Fibroblast of lung (primary cell): ENCODE measurements at regions not wholly inside any gene's neighbourhood (a gene's known extent, or its start where the extent isn't known, plus 50 kb on each side); places are given as distances from the start of the nearest gene placed in this dataset.

Experiments used
- DNase-seq, 2 donors: peaks; one replicate each; pipeline versions ENCODE4 v3.0.0 to v3.0.0-alpha.2; 2010; ENCODE audit warnings: low read depth in 2 of 2
- H2AFZ ChIP-seq: 2 replicates; pipeline ENCODE4 v1.5.1; 2012; ENCODE audit warnings: low read length, control low read depth, inconsistent platforms
- H3K27ac ChIP-seq: 2 replicates; pipeline ENCODE4 v1.5.1; 2011; ENCODE audit warnings: low read length, control low read depth; ENCODE audit not compliant: insufficient read depth
- H3K27me3 ChIP-seq: 2 replicates; pipeline ENCODE4 v1.5.1; 2011; ENCODE audit warnings: mild to moderate bottlenecking, low read length; ENCODE audit not compliant: control insufficient read depth, insufficient read depth
- H3K36me3 ChIP-seq: 2 replicates; pipeline ENCODE4 v1.5.1; 2011; ENCODE audit warnings: low read length; ENCODE audit not compliant: control insufficient read depth, insufficient read depth
- H3K4me1 ChIP-seq: 2 replicates; pipeline ENCODE4 v1.5.1; 2011; ENCODE audit warnings: low read length; ENCODE audit not compliant: control insufficient read depth, insufficient read depth; ENCODE audit errors: extremely low read depth
- H3K4me2 ChIP-seq: 2 replicates; pipeline ENCODE4 v1.5.1; 2011; ENCODE audit warnings: low read length, control low read depth; ENCODE audit not compliant: insufficient read depth; ENCODE audit errors: extremely low read depth
- H3K4me3 ChIP-seq, 4 experiments: fragments of 200-600 bp in 1 of 4; sonication (generic) in 1 of 4; replicated peaks in 1 of 4; 2 replicates each; pipeline ENCODE4 v1.5.1; 2011 to 2016; ENCODE audit warnings: low read length in 4 of 4, low read depth in 3 of 4, mild to moderate bottlenecking in 3 of 4, control low read depth in 2 of 4, inconsistent platforms in 1 of 4, mixed read lengths in 1 of 4; ENCODE audit not compliant: insufficient read depth in 1 of 4; ENCODE audit errors: control extremely low read depth in 1 of 4
- H3K79me2 ChIP-seq: 2 replicates; pipeline ENCODE4 v1.5.1; 2012; ENCODE audit warnings: mild to moderate bottlenecking, low read length, inconsistent platforms; ENCODE audit not compliant: control insufficient read depth, insufficient read depth
- H3K9ac ChIP-seq: 2 replicates; pipeline ENCODE4 v1.5.1; 2011; ENCODE audit warnings: mild to moderate bottlenecking, low read length, control low read depth; ENCODE audit not compliant: insufficient read depth
- H3K9me3 ChIP-seq: 2 replicates; pipeline ENCODE4 v1.5.1; 2012; ENCODE audit warnings: low read depth, low read length; ENCODE audit not compliant: control insufficient read depth, insufficient read depth
- H4K20me1 ChIP-seq: 2 replicates; pipeline ENCODE4 v1.5.1; 2011; ENCODE audit warnings: low read length; ENCODE audit not compliant: control insufficient read depth, insufficient read depth; ENCODE audit errors: extremely low read depth
- EZH2 ChIP-seq: IDR thresholded peaks from 2 replicates; pipeline ENCODE4 v1.5.1; 2012; ENCODE audit warnings: low read length, control low read depth, mild to moderate bottlenecking; ENCODE audit errors: missing control alignments
- TF ChIP-seq, protein P1 (sequence below), 2 donors: IDR thresholded peaks in 1 of 2; conservative IDR thresholded peaks in 1 of 2; 1 replicate in 1 of 2; 2 replicates in 1 of 2; pipeline ENCODE4 v1.5.1; 2011 to 2012; ENCODE audit warnings: low read length in 2 of 2, control low read depth in 1 of 2, inconsistent platforms in 1 of 2, low read depth in 1 of 2, mild to moderate bottlenecking in 1 of 2

DNA sequence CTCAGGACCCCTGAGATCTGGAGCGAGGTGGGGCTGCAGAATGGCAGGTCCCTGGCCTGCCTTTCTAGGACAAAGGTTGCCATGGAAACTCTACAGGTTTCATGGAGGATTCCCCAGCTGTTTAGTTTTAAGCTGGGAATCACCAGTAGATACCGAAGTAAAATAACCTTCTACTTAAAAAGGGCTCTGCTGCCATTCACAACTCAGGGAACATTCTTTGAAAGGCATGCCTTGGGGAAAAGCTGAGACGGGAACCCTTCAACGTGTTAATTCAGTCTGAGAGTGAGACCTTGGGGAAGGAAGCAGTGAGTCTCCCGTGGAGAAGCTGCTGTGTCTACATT, 493.3 kb downstream of the BRD1 start:
- no peak overlapping the region for H2AFZ ChIP-seq
- H3K4me3 ChIP-seq = no peak overlapping the region
- no peak overlapping the region for H3K27ac ChIP-seq
- H3K79me2 ChIP-seq = no peaks in the 10 kb centered on the region
- H3K4me2 ChIP-seq = no peak overlapping the region
- H3K4me1 ChIP-seq = no peaks in the 10 kb centered on the region
- H4K20me1 ChIP-seq = no peaks in the 10 kb centered on the region
- TF ChIP-seq, protein P1, sequence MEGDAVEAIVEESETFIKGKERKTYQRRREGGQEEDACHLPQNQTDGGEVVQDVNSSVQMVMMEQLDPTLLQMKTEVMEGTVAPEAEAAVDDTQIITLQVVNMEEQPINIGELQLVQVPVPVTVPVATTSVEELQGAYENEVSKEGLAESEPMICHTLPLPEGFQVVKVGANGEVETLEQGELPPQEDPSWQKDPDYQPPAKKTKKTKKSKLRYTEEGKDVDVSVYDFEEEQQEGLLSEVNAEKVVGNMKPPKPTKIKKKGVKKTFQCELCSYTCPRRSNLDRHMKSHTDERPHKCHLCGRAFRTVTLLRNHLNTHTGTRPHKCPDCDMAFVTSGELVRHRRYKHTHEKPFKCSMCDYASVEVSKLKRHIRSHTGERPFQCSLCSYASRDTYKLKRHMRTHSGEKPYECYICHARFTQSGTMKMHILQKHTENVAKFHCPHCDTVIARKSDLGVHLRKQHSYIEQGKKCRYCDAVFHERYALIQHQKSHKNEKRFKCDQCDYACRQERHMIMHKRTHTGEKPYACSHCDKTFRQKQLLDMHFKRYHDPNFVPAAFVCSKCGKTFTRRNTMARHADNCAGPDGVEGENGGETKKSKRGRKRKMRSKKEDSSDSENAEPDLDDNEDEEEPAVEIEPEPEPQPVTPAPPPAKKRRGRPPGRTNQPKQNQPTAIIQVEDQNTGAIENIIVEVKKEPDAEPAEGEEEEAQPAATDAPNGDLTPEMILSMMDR (conservative IDR thresholded peaks at IDR 0.05 in 1 of 2, IDR thresholded peaks at IDR 0.05 in 1 of 2; ENCODE audit: low read depth in 1 of 2, low read length in 2 of 2) = no peak
- TF ChIP-seq EZH2 = no peak
- no peaks in the 10 kb centered on the region for H3K9me3 ChIP-seq
- no peak overlapping the region for H3K9ac ChIP-seq
- no peaks in the 10 kb centered on the region for H3K36me3 ChIP-seq
- no peaks in the 10 kb centered on the region for H3K27me3 ChIP-seq
- no peak for DNase-seq

DNA sequence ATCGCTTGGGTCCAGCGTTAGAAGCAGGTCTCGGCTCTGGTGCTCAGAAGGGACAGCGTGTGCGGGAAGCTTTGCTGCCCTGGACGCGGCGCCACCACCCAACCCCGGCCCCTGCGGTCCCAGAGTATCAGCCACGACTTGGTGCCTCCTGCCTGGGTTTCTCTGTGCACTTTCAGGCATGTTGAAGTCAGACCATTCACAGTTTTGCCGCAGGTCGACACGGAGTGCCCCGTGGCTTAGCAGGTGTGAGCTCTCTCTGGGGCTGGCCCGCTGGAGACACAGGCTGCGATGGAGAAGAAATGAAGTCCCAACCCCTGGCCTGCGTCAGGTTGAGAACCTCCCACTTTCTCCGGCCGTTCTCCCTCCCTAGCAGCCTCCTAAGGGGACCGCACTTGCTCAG, 494.5 kb downstream of the BRD1 start:
- no peaks in the 10 kb centered on the region for H3K9me3 ChIP-seq

DNA sequence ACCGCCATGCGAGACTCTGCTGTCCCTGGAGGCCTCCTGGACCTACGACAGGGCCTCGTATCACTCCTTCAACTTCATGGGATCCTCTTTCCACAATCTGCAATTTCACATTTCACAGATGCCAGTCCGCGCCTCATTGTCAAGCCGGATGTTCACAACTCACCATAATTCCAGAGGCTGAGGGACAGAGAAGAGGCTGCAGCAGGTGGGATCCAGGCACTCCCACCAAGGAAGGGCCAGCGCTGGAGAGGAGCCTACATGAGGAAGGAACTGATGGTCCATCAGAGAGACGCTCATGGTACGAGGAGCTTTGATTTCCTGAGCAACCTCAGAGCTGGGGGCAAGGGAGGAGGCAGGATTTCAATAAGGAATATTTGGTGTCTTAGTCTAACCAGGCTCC, 495.0 kb downstream of the BRD1 start:
- Histone ChIP-seq H3K79me2 (no peaks in the 10 kb centered on the region), H3K27ac (no peak overlapping the region), H3K27me3 (no peaks in the 10 kb centered on the region), H3K9me3 (no peaks in the 10 kb centered on the region), H4K20me1 (no peaks in the 10 kb centered on the region), H3K36me3 (no peaks in the 10 kb centered on the region), H3K9ac (no peak overlapping the region), H3K4me2 (no peak overlapping the region), H3K4me1 (no peaks in the 10 kb centered on the region), H2AFZ (no peak overlapping the region), H3K4me3 (no peak overlapping the region)
- no peak for DNase-seq
- TF ChIP-seq, protein P1 (conservative IDR thresholded peaks at IDR 0.05 in 1 of 2, IDR thresholded peaks at IDR 0.05 in 1 of 2; ENCODE audit: low read depth in 1 of 2, low read length in 2 of 2) = no peak
- TF ChIP-seq EZH2 = no peak

More for the DNA sequence above, 494.5 kb downstream of the BRD1 start:
- H3K27me3 ChIP-seq = no peaks in the 10 kb centered on the region
- no peaks in the 10 kb centered on the region for H3K36me3 ChIP-seq
- H3K4me1 ChIP-seq = no peaks in the 10 kb centered on the region
- DNase-seq = no peak
- TF ChIP-seq EZH2 = no peak
- TF ChIP-seq, protein P1 (conservative IDR thresholded peaks at IDR 0.05 in 1 of 2, IDR thresholded peaks at IDR 0.05 in 1 of 2; ENCODE audit: low read depth in 1 of 2, low read length in 2 of 2) = no peak
- no peak overlapping the region for H3K4me2 ChIP-seq
- H4K20me1 ChIP-seq = no peaks in the 10 kb centered on the region
- no peak overlapping the region for H3K4me3 ChIP-seq
- no peaks in the 10 kb centered on the region for H3K79me2 ChIP-seq
- no peak overlapping the region for H3K27ac ChIP-seq
- no peak overlapping the region for H2AFZ ChIP-seq
- no peak overlapping the region for H3K9ac ChIP-seq
